SU-DHL-6 (cell line): ENCODE measurements at regions not wholly inside any gene's neighbourhood (a gene's known extent, or its start where the extent isn't known, plus 50 kb on each side); places are given as distances from the start of the nearest gene placed in this dataset.

Source experiments
- H2AFZ ChIP-seq: fragments of 200-600 bp; sonication (generic); 2 replicates; pipeline ENCODE4 v1.6.1; 2014; ENCODE audit warnings: low read depth, mild to moderate bottlenecking, moderate library complexity, mixed read lengths, antibody characterized with exemption, low read length; ENCODE audit not compliant: severe bottlenecking
- H3F3A ChIP-seq: fragments of 200-600 bp; shearing (Covaris generic); 2 replicates; pipeline ENCODE4 v1.6.0; 2016; ENCODE audit warnings: antibody characterized with exemption, mild to moderate bottlenecking; ENCODE audit not compliant: insufficient read depth
- H3K27ac ChIP-seq: fragments of 200-600 bp; sonication (generic); 2 replicates; pipeline ENCODE4 v1.5.1; 2016; ENCODE audit warnings: low read depth, mild to moderate bottlenecking, low read length, moderate library complexity, mixed read lengths
- H3K27me3 ChIP-seq: fragments of 200-600 bp; sonication (generic), shearing (Covaris generic); 2 replicates; pipeline ENCODE4 v1.6.0; 2014; ENCODE audit warnings: mild to moderate bottlenecking, low read length
- H3K36me3 ChIP-seq: fragments of 200-600 bp; sonication (generic); 2 replicates; pipeline ENCODE4 v1.6.1; 2014; ENCODE audit warnings: mild to moderate bottlenecking, low read length, mixed read lengths
- H3K4me2 ChIP-seq: fragments of 300-600, 200-600 bp; shearing (Covaris generic), sonication (generic); 2 replicates; pipeline ENCODE4 v1.6.0; 2014; ENCODE audit warnings: low read length, low read depth, mild to moderate bottlenecking; ENCODE audit not compliant: poor library complexity, severe bottlenecking
- H3K4me3 ChIP-seq: fragments of 200-600 bp; sonication (generic); 2 replicates; pipeline ENCODE4 v1.5.1; 2014; ENCODE audit warnings: antibody characterized with exemption, low read length, mild to moderate bottlenecking, mixed read lengths; ENCODE audit not compliant: insufficient read depth, poor library complexity, severe bottlenecking
- H3K79me2 ChIP-seq: fragments of 200-600 bp; sonication (generic); 2 replicates; pipeline ENCODE4 v1.6.1; 2014; ENCODE audit warnings: mild to moderate bottlenecking, low read length, moderate library complexity; ENCODE audit not compliant: insufficient read depth
- H3K9ac ChIP-seq: fragments of 200-600 bp; sonication (generic); 2 replicates; pipeline ENCODE4 v1.7.0; 2014; ENCODE audit warnings: mild to moderate bottlenecking, low read length
- H3K9me2 ChIP-seq: fragments of 200-600 bp; sonication (generic); replicated peaks from 2 replicates; pipeline ENCODE4 v1.6.1; 2014; ENCODE audit warnings: low read length; ENCODE audit not compliant: insufficient read depth
- H3K9me3 ChIP-seq: fragments of 200-600 bp; sonication (generic); 2 replicates; pipeline ENCODE4 v1.6.1; 2014; ENCODE audit warnings: low read length, mixed read lengths; ENCODE audit not compliant: insufficient read depth
- H4K20me1 ChIP-seq: fragments of 200-600 bp; sonication (generic); 2 replicates; pipeline ENCODE4 v1.6.1; 2014; ENCODE audit warnings: low read depth, mild to moderate bottlenecking, antibody characterized with exemption, low read length, moderate library complexity, mixed read lengths
- EZH2phosphoT487 ChIP-seq: fragments of 200-600 bp; sonication (generic), shearing (Covaris generic); conservative IDR thresholded peaks from 2 replicates; pipeline ENCODE4 v1.6.1; 2018; ENCODE audit warnings: mild to moderate bottlenecking, antibody characterized with exemption, low read length, moderate library complexity, mixed read lengths
- TF ChIP-seq, protein P1 (sequence below): fragments of 200-600 bp; sonication (generic); IDR thresholded peaks from one replicate; pipeline ENCODE4 v1.5.1; 2017; ENCODE audit warnings: antibody characterized with exemption, mild to moderate bottlenecking, low read length, moderate library complexity; ENCODE audit not compliant: insufficient read depth, poor library complexity, severe bottlenecking

DNA sequence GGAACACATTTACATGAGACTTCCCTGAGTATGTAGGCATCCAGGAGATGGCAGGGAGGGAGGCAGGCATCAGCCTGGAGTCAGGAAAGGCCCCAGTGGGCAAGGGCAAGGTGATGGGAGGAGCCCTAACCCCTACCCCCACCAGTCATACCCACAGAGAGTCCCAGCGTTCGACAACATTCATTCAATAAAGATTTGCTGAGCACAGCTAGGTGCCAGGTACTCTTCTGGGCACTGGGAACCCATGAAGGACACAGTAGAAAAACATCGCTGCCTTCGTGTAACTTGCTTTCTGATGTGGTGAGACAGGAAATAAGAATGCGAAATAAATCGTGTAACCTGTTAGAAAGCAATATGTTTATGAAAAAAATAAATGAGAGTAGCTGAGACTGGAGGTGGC lies 77.3 kb upstream of the GADD45A start:
- Histone ChIP-seq H4K20me1 (no peaks in the 10 kb centered on the region), H3K4me3 (no peak overlapping the region), H3K27ac (no peak overlapping the region), H3K9me2 (no peaks in the 10 kb centered on the region), H3K9me3 (no peaks in the 10 kb centered on the region), H3K36me3 (no peaks in the 10 kb centered on the region), H3K9ac (no peak overlapping the region), H2AFZ (no peak overlapping the region), H3K27me3 (no peaks in the 10 kb centered on the region), H3F3A (no peaks in the 10 kb centered on the region), H3K4me2 (no peak overlapping the region), H3K79me2 (no peaks in the 10 kb centered on the region)
- no peak for TF ChIP-seq EZH2phosphoT487
- TF ChIP-seq, protein P1, sequence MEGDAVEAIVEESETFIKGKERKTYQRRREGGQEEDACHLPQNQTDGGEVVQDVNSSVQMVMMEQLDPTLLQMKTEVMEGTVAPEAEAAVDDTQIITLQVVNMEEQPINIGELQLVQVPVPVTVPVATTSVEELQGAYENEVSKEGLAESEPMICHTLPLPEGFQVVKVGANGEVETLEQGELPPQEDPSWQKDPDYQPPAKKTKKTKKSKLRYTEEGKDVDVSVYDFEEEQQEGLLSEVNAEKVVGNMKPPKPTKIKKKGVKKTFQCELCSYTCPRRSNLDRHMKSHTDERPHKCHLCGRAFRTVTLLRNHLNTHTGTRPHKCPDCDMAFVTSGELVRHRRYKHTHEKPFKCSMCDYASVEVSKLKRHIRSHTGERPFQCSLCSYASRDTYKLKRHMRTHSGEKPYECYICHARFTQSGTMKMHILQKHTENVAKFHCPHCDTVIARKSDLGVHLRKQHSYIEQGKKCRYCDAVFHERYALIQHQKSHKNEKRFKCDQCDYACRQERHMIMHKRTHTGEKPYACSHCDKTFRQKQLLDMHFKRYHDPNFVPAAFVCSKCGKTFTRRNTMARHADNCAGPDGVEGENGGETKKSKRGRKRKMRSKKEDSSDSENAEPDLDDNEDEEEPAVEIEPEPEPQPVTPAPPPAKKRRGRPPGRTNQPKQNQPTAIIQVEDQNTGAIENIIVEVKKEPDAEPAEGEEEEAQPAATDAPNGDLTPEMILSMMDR, result no peak

DNA sequence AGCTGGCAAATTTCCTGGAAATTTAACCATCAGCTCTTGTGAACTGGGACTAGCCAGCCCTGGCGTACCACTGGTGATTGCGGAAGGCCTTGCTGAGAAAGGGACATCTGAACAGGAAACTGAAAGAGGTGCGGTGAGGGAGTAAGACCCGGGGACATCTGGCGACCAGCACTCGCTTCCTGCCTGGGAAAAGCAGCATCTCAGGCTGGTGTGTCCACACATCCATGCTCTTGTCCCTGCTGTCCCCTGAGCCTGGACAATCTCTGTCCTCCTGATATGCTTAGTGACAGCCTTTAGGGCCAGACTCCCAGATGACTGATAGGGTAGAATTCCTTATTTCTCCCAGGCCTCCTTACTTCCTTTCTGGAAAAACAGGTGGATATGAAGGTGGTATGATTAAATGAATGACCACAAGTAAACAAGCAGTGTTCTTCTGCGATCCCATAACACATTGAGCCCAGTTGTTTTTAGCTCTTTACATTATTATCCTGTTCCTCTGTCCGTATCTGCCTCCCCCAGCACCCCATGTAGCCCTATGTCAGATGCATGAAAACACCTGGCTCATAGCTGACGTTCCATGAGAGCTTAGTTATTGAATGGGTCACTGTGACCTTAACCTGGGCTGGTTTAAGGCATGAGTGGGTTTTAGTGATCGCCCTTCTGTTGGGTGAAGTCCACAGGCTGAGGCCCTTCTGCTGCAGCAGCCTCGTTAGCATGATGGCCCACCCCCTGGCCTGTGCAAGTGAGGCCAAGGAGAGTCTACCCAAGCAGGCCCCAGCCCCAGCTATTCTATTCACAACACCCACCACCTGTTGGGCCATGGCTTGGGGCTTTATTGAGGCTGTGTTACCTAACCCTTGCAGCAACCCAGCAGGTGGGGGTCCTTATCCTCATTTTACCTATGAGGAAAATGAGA lies 76.1 kb upstream of the GADD45A start:
- Histone ChIP-seq H3K9me3 (no peaks in the 10 kb centered on the region), H3K27ac (no peak overlapping the region), H3K9me2 (no peaks in the 10 kb centered on the region), H3K36me3 (no peaks in the 10 kb centered on the region), H3K27me3 (no peaks in the 10 kb centered on the region), H3K9ac (no peak overlapping the region), H2AFZ (no peak overlapping the region), H3K4me2 (no peak overlapping the region), H4K20me1 (no peaks in the 10 kb centered on the region), H3K79me2 (no peaks in the 10 kb centered on the region), H3K4me3 (no peak overlapping the region), H3F3A (no peaks in the 10 kb centered on the region)
- TF ChIP-seq EZH2phosphoT487, result no peak
- TF ChIP-seq, protein P1, result no peak

DNA sequence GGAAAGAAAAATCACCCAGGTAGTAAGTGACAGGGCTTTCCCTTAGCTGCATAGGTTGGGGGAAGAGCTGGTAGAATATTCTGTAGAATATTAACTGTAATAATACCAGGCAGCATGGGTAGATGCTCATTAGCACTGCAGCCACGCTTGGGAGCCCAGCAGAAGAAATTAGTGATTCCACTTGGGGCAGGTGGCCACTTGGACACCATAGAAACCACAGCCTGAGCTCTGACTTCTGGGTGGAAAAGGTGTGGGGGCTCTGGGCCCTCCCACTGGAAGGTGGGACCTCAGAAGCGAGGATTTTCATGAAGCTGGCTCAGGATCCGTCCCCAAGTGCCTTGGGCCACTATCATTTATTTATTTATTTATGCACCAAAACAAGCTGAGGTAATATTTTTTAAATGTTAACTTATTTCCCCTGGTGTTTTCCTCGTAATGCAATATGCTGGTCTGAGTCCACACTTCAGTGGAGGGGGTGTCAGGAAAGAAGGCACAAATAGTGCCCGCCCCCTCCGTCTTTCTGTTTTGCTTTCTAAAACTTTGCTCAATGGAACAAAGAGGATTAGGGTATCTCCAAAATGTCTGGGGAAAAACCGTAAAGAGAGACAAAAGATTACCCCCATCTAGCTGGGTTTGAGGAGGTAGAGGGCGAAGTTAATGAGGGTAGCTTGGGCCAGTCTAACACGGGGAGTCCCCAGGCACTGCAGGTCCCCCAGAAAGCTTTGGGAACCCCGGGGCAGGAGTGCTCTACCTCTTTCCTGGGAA lies 75.2 kb upstream of the GADD45A start:
- TF ChIP-seq, protein P1, result no peak
- no peak for TF ChIP-seq EZH2phosphoT487
- no peak overlapping the region for H3K4me3 ChIP-seq
- H2AFZ ChIP-seq, result no peak overlapping the region
- H3K27me3 ChIP-seq, result no peaks in the 10 kb centered on the region
- H3K27ac ChIP-seq, result no peak overlapping the region
- H3F3A ChIP-seq, result no peaks in the 10 kb centered on the region
- no peak overlapping the region for H3K9ac ChIP-seq
- no peaks in the 10 kb centered on the region for H3K9me2 ChIP-seq
- no peaks in the 10 kb centered on the region for H3K36me3 ChIP-seq
- no peaks in the 10 kb centered on the region for H4K20me1 ChIP-seq
- H3K4me2 ChIP-seq, result no peak overlapping the region
- H3K9me3 ChIP-seq, result no peaks in the 10 kb centered on the region
- no peaks in the 10 kb centered on the region for H3K79me2 ChIP-seq
